H9 (cell line): ENCODE measurements at regions not wholly inside any gene's neighbourhood (a gene's known extent, or its start where the extent isn't known, plus 50 kb on each side); places are given as distances from the start of the nearest gene placed in this dataset.

Experiments used
- DNase-seq: peaks from one replicate; pipeline ENCODE4 v3.0.0-alpha.2; 2017
- H2AFZ ChIP-seq: one replicate; pipeline ENCODE4 v1.6.1; 2013; ENCODE audit warnings: mild to moderate bottlenecking, low read length, control low read depth, moderate library complexity
- H2AK5ac ChIP-seq: 2 replicates; pipeline ENCODE4 v1.6.1; 2013; ENCODE audit warnings: low read length, control low read depth, mixed read lengths; ENCODE audit not compliant: insufficient read length
- H2BK120ac ChIP-seq: one replicate; pipeline ENCODE4 v1.6.1; 2013; ENCODE audit warnings: low read depth, mild to moderate bottlenecking, low read length, control low read depth, inconsistent platforms; ENCODE audit not compliant: poor library complexity, severe bottlenecking
- H2BK12ac ChIP-seq: 2 replicates; pipeline ENCODE4 v1.6.1; 2013; ENCODE audit warnings: low read length, control low read depth, mixed read lengths, low read depth; ENCODE audit not compliant: insufficient read length
- H2BK15ac ChIP-seq: 2 replicates; pipeline ENCODE4 v1.6.1; 2013; ENCODE audit warnings: low read depth, low read length, control low read depth
- H2BK20ac ChIP-seq: one replicate; pipeline ENCODE4 v1.6.1; 2013; ENCODE audit warnings: low read depth, mild to moderate bottlenecking, low read length, control low read depth, inconsistent platforms; ENCODE audit not compliant: poor library complexity, severe bottlenecking
- H2BK5ac ChIP-seq: 2 replicates; pipeline ENCODE4 v1.6.1; 2013; ENCODE audit warnings: low read length, control low read depth, mixed read lengths; ENCODE audit not compliant: insufficient read length
- H3K14ac ChIP-seq: 2 replicates; pipeline ENCODE4 v1.6.1; 2013; ENCODE audit warnings: low read length, control low read depth; ENCODE audit not compliant: insufficient read depth
- H3K18ac ChIP-seq: 2 replicates; pipeline ENCODE4 v1.6.1; 2013; ENCODE audit warnings: low read depth, mild to moderate bottlenecking, mixed read lengths, low read length, control low read depth; ENCODE audit not compliant: insufficient read length
- H3K23ac ChIP-seq: 2 replicates; pipeline ENCODE4 v1.6.1; 2013; ENCODE audit warnings: low read length, control low read depth, mixed read lengths, low read depth; ENCODE audit not compliant: insufficient read length
- H3K23me2 ChIP-seq: 2 replicates; pipeline ENCODE4 v1.6.1; 2013; ENCODE audit warnings: low read depth, mild to moderate bottlenecking, mixed read lengths, low read length, control low read depth; ENCODE audit not compliant: insufficient read length, poor library complexity, severe bottlenecking
- H3K27ac ChIP-seq: 2 replicates; pipeline ENCODE4 v1.5.1; 2013; ENCODE audit warnings: low read length, control low read depth, mixed read lengths, low read depth; ENCODE audit not compliant: insufficient read length
- H3K27me3 ChIP-seq: 2 replicates; pipeline ENCODE4 v1.6.1; 2013; ENCODE audit warnings: low read length, control low read depth, inconsistent platforms; ENCODE audit not compliant: insufficient read depth
- H3K4ac ChIP-seq: 2 replicates; pipeline ENCODE4 v1.6.1; 2013; ENCODE audit warnings: low read depth, mild to moderate bottlenecking, control low read depth, inconsistent platforms, low read length, moderate library complexity
- H3K4me1 ChIP-seq: 2 replicates; pipeline ENCODE4 v1.6.1; 2013; ENCODE audit warnings: low read length, control low read depth, inconsistent platforms; ENCODE audit not compliant: insufficient read depth
- H3K4me2 ChIP-seq: 2 replicates; pipeline ENCODE4 v1.6.1; 2013; ENCODE audit warnings: low read length, control low read depth, mixed read lengths; ENCODE audit not compliant: insufficient read length, insufficient read depth
- H3K56ac ChIP-seq: 2 replicates; pipeline ENCODE4 v1.6.1; 2013; ENCODE audit warnings: low read depth, mild to moderate bottlenecking, mixed read lengths, low read length, control low read depth; ENCODE audit not compliant: insufficient read length
- H3K79me1 ChIP-seq: 2 replicates; pipeline ENCODE4 v1.6.1; 2013; ENCODE audit warnings: low read depth, mild to moderate bottlenecking, moderate library complexity, low read length, control low read depth, inconsistent platforms; ENCODE audit not compliant: insufficient read depth, poor library complexity, severe bottlenecking
- H3K79me2 ChIP-seq: 2 replicates; pipeline ENCODE4 v1.6.1; 2013; ENCODE audit warnings: low read length, control low read depth, inconsistent platforms; ENCODE audit not compliant: insufficient read depth
- H3K9ac ChIP-seq: 2 replicates; pipeline ENCODE4 v1.6.1; 2013; ENCODE audit warnings: low read length, control low read depth, mixed read lengths; ENCODE audit not compliant: insufficient read length; ENCODE audit errors: extremely low read depth
- H3K9me3 ChIP-seq: one replicate; pipeline ENCODE4 v1.6.1; 2013; ENCODE audit warnings: low read depth, low read length, inconsistent platforms; ENCODE audit not compliant: control insufficient read depth
- H3T11ph ChIP-seq: one replicate; pipeline ENCODE4 v1.6.1; 2013; ENCODE audit warnings: mild to moderate bottlenecking, low read length, control low read depth, inconsistent platforms
- H4K20me1 ChIP-seq: one replicate; pipeline ENCODE4 v1.6.1; 2013; ENCODE audit not compliant: control insufficient read depth, insufficient read length, insufficient read depth
- H4K5ac ChIP-seq: 2 replicates; pipeline ENCODE4 v1.6.1; 2013; ENCODE audit warnings: low read depth, mild to moderate bottlenecking, mixed read lengths, low read length, control low read depth; ENCODE audit not compliant: insufficient read length
- H4K8ac ChIP-seq: replicated peaks from 2 replicates; pipeline ENCODE4 v1.6.1; 2013; ENCODE audit warnings: low read length, control low read depth, mixed read lengths, low read depth; ENCODE audit not compliant: insufficient read length
- H4K91ac ChIP-seq: 2 replicates; pipeline ENCODE4 v1.6.1; 2013; ENCODE audit warnings: low read depth, mild to moderate bottlenecking, moderate library complexity, mixed read lengths, low read length, control low read depth; ENCODE audit not compliant: insufficient read length
- H3K27ac Mint-ChIP-seq, 3 experiments: 2 replicates in 2 of 3; 3 replicates in 1 of 3; pipeline ENCODE4 v1.8.0; 2020 to 2021; ENCODE audit warnings: mixed read lengths in 3 of 3, mild to moderate bottlenecking in 1 of 3, moderate library complexity in 1 of 3
- H3K27me3 Mint-ChIP-seq: 2 replicates; pipeline ENCODE4 v1.8.0; 2021; ENCODE audit warnings: low read depth, mild to moderate bottlenecking, moderate library complexity, mixed read lengths
- H3K36me3 Mint-ChIP-seq, 3 experiments: 2 replicates in 2 of 3; 3 replicates in 1 of 3; pipeline ENCODE4 v1.8.0; 2020 to 2021; ENCODE audit warnings: low read depth in 3 of 3, mixed read lengths in 3 of 3; ENCODE audit not compliant: insufficient read depth in 1 of 3
- H3K4me1 Mint-ChIP-seq, 2 experiments: 2 replicates each; pipeline ENCODE4 v1.8.0; 2020; ENCODE audit warnings: mixed read lengths in 2 of 2
- H3K4me3 Mint-ChIP-seq, 2 experiments: 2 replicates in 1 of 2; 3 replicates in 1 of 2; pipeline ENCODE4 v1.8.0; 2020 to 2021; ENCODE audit warnings: mild to moderate bottlenecking in 2 of 2, mixed read lengths in 2 of 2, moderate library complexity in 1 of 2
- H3K9me3 Mint-ChIP-seq, 2 experiments: 2 replicates in 1 of 2; 3 replicates in 1 of 2; pipeline ENCODE4 v1.8.0; 2020; ENCODE audit warnings: mild to moderate bottlenecking in 2 of 2, mixed read lengths in 2 of 2, moderate library complexity in 1 of 2
- WGBS: extraction: QIAGEN DNeasy Blood & Tissue Kit; methylation state at CpG from one replicate; pipeline ENCODE4 v1.1.7; 2013; ENCODE audit warnings: missing lambda C conversion rate, low lambda C conversion rate, mixed read lengths; ENCODE audit not compliant: insufficient read length; ENCODE audit errors: extremely low coverage; 5-methylcytosine and 5-hydroxymethylcytosine counted together
- TF ChIP-seq, protein P1 (sequence below): fragments of 200-600 bp; sonication (generic); conservative IDR thresholded peaks from 3 replicates; pipeline ENCODE4 v1.8.0; 2021; ENCODE audit warnings: antibody characterized with exemption, mild to moderate bottlenecking

DNA sequence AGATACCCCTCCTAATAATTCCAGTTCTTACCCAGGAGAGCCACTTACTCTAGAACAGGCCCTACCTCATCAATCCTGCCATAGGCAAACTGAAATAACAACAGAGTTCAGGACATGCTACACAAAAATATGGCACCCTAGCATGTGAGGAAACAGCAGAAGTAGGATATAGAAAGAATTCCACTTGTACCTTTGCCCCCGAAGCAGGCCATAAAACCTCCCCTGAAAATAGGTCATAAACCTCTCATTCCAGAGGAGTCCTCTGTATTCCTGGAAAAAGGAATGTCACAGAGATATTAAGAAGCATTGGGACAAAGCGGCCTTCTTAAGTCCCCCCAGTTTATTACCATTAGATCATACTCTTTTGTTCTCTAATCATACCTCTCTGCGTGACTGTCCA is 504.3 kb upstream of the MARCKS start:
- Histone ChIP-seq H3K23me2 (no peaks in the 10 kb centered on the region), H2AK5ac (no peak overlapping the region), H4K91ac (no peak overlapping the region), H3K23ac (no peak overlapping the region), H4K5ac (no peak overlapping the region), H3K79me1 (no peaks in the 10 kb centered on the region), H4K8ac (no peak overlapping the region), H3K4me2 (no peak overlapping the region), H3K27me3 (no peaks in the 10 kb centered on the region), H2BK20ac (no peak overlapping the region), H3K9ac (no peak overlapping the region), H3K14ac (no peak overlapping the region), H3K18ac (no peak overlapping the region), H2BK15ac (no peak overlapping the region), H2AFZ (no peak overlapping the region), H2BK120ac (no peak overlapping the region), H3K56ac (no peak overlapping the region), H2BK12ac (no peak overlapping the region), H3K9me3 (no peaks in the 10 kb centered on the region), H3K27ac (no peak overlapping the region), H2BK5ac (no peak overlapping the region), H4K20me1 (no peaks in the 10 kb centered on the region), H3T11ph (no peak overlapping the region), H3K79me2 (no peaks in the 10 kb centered on the region), H3K4ac (no peak overlapping the region), H3K4me1 (no peaks in the 10 kb centered on the region)
- no peaks in the 10 kb centered on the region for H3K9me3 Mint-ChIP-seq
- no peaks in the 10 kb centered on the region for H3K36me3 Mint-ChIP-seq
- H3K27ac Mint-ChIP-seq = no peak overlapping the region
- no CpG with 5 or more reads among the region's 3 CpGs for WGBS
- H3K27me3 Mint-ChIP-seq = no peaks in the 10 kb centered on the region
- H3K4me3 Mint-ChIP-seq = no peak overlapping the region
- TF ChIP-seq, protein P1, sequence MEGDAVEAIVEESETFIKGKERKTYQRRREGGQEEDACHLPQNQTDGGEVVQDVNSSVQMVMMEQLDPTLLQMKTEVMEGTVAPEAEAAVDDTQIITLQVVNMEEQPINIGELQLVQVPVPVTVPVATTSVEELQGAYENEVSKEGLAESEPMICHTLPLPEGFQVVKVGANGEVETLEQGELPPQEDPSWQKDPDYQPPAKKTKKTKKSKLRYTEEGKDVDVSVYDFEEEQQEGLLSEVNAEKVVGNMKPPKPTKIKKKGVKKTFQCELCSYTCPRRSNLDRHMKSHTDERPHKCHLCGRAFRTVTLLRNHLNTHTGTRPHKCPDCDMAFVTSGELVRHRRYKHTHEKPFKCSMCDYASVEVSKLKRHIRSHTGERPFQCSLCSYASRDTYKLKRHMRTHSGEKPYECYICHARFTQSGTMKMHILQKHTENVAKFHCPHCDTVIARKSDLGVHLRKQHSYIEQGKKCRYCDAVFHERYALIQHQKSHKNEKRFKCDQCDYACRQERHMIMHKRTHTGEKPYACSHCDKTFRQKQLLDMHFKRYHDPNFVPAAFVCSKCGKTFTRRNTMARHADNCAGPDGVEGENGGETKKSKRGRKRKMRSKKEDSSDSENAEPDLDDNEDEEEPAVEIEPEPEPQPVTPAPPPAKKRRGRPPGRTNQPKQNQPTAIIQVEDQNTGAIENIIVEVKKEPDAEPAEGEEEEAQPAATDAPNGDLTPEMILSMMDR = no peak
- H3K4me1 Mint-ChIP-seq = peaks cover 0 to 3% of the 10 kb centered on the region in 2 experiments; a peak in 1 of 4 replicates
- no peak for DNase-seq
